ENCODE measurements at regions not wholly inside any gene's neighbourhood (a gene's known extent, or its start where the extent isn't known, plus 50 kb on each side); places are given as distances from the start of the nearest gene placed in this dataset.

GRCh38 chr11:101715281-101715680 lies 131.5 kb upstream of the TRPC6 start:
- Histone ChIP-seq H3K27me3 (ENCODE audit: insufficient read depth) (no peaks in the 10 kb centered on the region; the same call in 1 of the 2 replicates), H3K4me2 (no peak overlapping the region), H3K79me2 (ENCODE audit: insufficient read depth) (no peaks in the 10 kb centered on the region), H3K9me3 (no peaks in the 10 kb centered on the region), H4K20me1 (ENCODE audit: insufficient read depth) (no peaks in the 10 kb centered on the region), H3K4me1 (ENCODE audit: control insufficient read depth in 1 of 2, insufficient read depth in 2 of 2, low read depth in 1 of 2, low read length in 1 of 2) (no peaks in the 10 kb centered on the region), H3F3A (replicated peaks; ENCODE audit: insufficient read depth) (no peaks in the 10 kb centered on the region), H3K36me3 (replicated peaks in 1 of 2; ENCODE audit: control insufficient read depth in 1 of 2, insufficient read depth in 2 of 2, low read length in 1 of 2) (no peaks in the 10 kb centered on the region), H3K4me3 (ENCODE audit: low read depth in 2 of 2, low read length in 1 of 2) (no peak overlapping the region), H3K9me2 (no peaks in the 10 kb centered on the region), H3K9ac (no peak overlapping the region), H3K27ac (ENCODE audit: low read depth in 2 of 2, low read length in 1 of 2) (no peak overlapping the region), H2AFZ (ENCODE audit: low read depth) (no peak overlapping the region)
- CTCF ChIA-PET, result no interaction called here
- TF ChIP-seq USF2 (IDR thresholded peaks at IDR 0.05; ENCODE audit: borderline replicate concordance, low read depth, low read length), result no peak
- TF ChIP-seq PBX3 (IDR thresholded peaks at IDR 0.05), result no peak
- no peak for TF ChIP-seq POLR2AphosphoS5 (IDR thresholded peaks at IDR 0.05; ENCODE audit: low read depth, low read length)
- TF ChIP-seq EP300 (IDR thresholded peaks at IDR 0.05; ENCODE audit: borderline replicate concordance in 1 of 2, low read depth in 1 of 2, low read length in 1 of 2), result no peak
- TF ChIP-seq FOXM1 (IDR thresholded peaks at IDR 0.05; ENCODE audit: low read depth), result no peak
- WGBS (ENCODE audit: low lambda C conversion rate), result 0% methylated on average over 1 of the region's 1 CpG
- POLR2A ChIA-PET, result no interaction called here
- DNase-seq, result no peak

GRCh38 chr11:101707477-101707876 lies 123.7 kb upstream of the TRPC6 start:
- no peaks in the 10 kb centered on the region for H3K36me3 ChIP-seq (replicated peaks in 1 of 2; ENCODE audit: control insufficient read depth in 1 of 2, insufficient read depth in 2 of 2, low read length in 1 of 2)
- ChIA-PET CTCF (no interaction called here), POLR2A (no interaction called here)
- H3K9me2 ChIP-seq, result no peaks in the 10 kb centered on the region
- no peaks in the 10 kb centered on the region; the same call in 1 of the 2 replicates for H3K9me3 ChIP-seq
- no peaks in the 10 kb centered on the region for H3K4me1 ChIP-seq (ENCODE audit: control insufficient read depth in 1 of 2, insufficient read depth in 2 of 2, low read depth in 1 of 2, low read length in 1 of 2)
- H3K4me3 ChIP-seq (ENCODE audit: low read depth in 2 of 2, low read length in 1 of 2), result no peak overlapping the region
- no peaks in the 10 kb centered on the region for H3K79me2 ChIP-seq (ENCODE audit: insufficient read depth)
- no peak for TF ChIP-seq PBX3 (IDR thresholded peaks at IDR 0.05)
- TF ChIP-seq EZH2phosphoT487 (IDR thresholded peaks at IDR 0.05; ENCODE audit: borderline replicate concordance, low read depth), result no peak
- H3K9ac ChIP-seq, result no peak overlapping the region
- no peak for DNase-seq
- H3K27me3 ChIP-seq (ENCODE audit: insufficient read depth), result no peaks in the 10 kb centered on the region
- H3K27ac ChIP-seq (ENCODE audit: low read depth in 2 of 2, low read length in 1 of 2), result no peak overlapping the region
- no peak overlapping the region for H3K4me2 ChIP-seq
- H3F3A ChIP-seq (replicated peaks; ENCODE audit: insufficient read depth), result no peaks in the 10 kb centered on the region
- 0% methylated on average over 2 of the region's 2 CpGs for WGBS (ENCODE audit: low lambda C conversion rate)
- H2AFZ ChIP-seq (ENCODE audit: low read depth), result no peak overlapping the region
- no peaks in the 10 kb centered on the region for H4K20me1 ChIP-seq (ENCODE audit: insufficient read depth)

GRCh38 chr11:101706541-101706940 lies 122.7 kb upstream of the TRPC6 start:
- H3K9me3 ChIP-seq, result no peaks in the 10 kb centered on the region; the same call in 1 of the 2 replicates

More at GRCh38 chr11:101706541-101706940, 122.7 kb upstream of the TRPC6 start:
- H3F3A ChIP-seq (replicated peaks; ENCODE audit: insufficient read depth), result no peaks in the 10 kb centered on the region
- TF ChIP-seq YY1 (IDR thresholded peaks at IDR 0.05; ENCODE audit: low read depth) (no peak), GABPA (IDR thresholded peaks at IDR 0.05; ENCODE audit: low read depth) (no peak), USF2 (IDR thresholded peaks at IDR 0.05; ENCODE audit: borderline replicate concordance, low read depth, low read length) (no peak), ELF1 (IDR thresholded peaks at IDR 0.05) (no peak), EZH2phosphoT487 (IDR thresholded peaks at IDR 0.05; ENCODE audit: borderline replicate concordance, low read depth) (no peak), RFX5 (IDR thresholded peaks at IDR 0.05; ENCODE audit: low read length) (no peak)
- H3K9me2 ChIP-seq, result no peaks in the 10 kb centered on the region
- H3K27me3 ChIP-seq (ENCODE audit: insufficient read depth), result no peaks in the 10 kb centered on the region
- ChIA-PET POLR2A (no interaction called here), CTCF (interaction anchor here (1.3 kb wide), 1 partner anchor 15 kb away, joined by 3 read pairs; no protein-coding TSS in a partner anchor)
- H3K27ac ChIP-seq (ENCODE audit: low read depth in 2 of 2, low read length in 1 of 2), result no peak overlapping the region
- no peak overlapping the region for H3K4me2 ChIP-seq
- peak overlapping the region; percentile 52; the same call in 1 of the 2 replicates for H2AFZ ChIP-seq (ENCODE audit: low read depth)
- H3K9ac ChIP-seq, result no peak overlapping the region
- H4K20me1 ChIP-seq (ENCODE audit: insufficient read depth), result no peaks in the 10 kb centered on the region
- peak overlapping the region in 1 of 2 experiments; percentile 16; a peak in 1 of 4 replicates for H3K4me3 ChIP-seq (ENCODE audit: low read depth in 2 of 2, low read length in 1 of 2)
- no peaks in the 10 kb centered on the region for H3K36me3 ChIP-seq (replicated peaks in 1 of 2; ENCODE audit: control insufficient read depth in 1 of 2, insufficient read depth in 2 of 2, low read length in 1 of 2)
- no peaks in the 10 kb centered on the region for H3K4me1 ChIP-seq (ENCODE audit: control insufficient read depth in 1 of 2, insufficient read depth in 2 of 2, low read depth in 1 of 2, low read length in 1 of 2)
- no peaks in the 10 kb centered on the region for H3K79me2 ChIP-seq (ENCODE audit: insufficient read depth)
- DNase-seq, result no peak
- 5% methylated on average over 2 of the region's 2 CpGs for WGBS (ENCODE audit: low lambda C conversion rate)

Measured in SK-N-SH (cell line).